ENCODE measurements at regions not wholly inside any gene's neighbourhood (a gene's known extent, or its start where the extent isn't known, plus 50 kb on each side); places are given as distances from the start of the nearest gene placed in this dataset.
"Not testable (repeated sequence)": the region's sequence is repeated elsewhere in the genome, so short reads cannot be mapped to it uniquely, and the experiment has no call there.

DNA sequence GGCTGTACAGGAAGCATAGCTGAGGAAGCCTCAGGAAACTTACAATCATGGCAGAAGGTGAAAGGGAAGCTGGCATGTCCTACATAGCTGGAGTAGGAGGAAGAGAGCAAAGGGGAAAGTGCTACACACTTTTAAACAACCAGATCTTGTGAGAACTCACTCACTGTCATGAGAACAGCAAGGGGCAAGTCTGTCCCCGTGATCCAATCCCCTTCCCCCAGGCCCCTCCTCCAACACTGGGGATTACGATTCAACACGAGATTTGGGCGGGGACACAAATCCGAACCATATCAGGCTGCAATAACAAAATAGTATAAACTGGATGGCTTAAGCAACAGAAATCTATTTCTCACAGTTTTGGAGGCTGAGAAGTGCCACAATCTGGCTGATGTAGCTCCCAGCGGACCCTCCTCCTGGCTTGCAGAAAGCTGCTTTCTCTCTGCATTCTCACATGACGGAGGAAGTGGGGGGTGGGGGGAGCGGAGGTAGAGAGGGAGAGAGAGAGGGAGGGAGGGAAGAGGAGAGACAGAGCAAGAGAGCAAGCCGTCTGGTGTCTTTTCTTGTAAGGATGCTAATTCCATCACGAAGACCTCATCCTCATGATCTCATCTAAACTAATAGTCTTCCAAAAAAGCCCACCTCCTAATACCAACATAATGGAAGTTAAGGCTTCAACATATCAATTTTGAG, 72.9 kb downstream of the NPIPA7 start:
- TF ChIP-seq, protein P1, sequence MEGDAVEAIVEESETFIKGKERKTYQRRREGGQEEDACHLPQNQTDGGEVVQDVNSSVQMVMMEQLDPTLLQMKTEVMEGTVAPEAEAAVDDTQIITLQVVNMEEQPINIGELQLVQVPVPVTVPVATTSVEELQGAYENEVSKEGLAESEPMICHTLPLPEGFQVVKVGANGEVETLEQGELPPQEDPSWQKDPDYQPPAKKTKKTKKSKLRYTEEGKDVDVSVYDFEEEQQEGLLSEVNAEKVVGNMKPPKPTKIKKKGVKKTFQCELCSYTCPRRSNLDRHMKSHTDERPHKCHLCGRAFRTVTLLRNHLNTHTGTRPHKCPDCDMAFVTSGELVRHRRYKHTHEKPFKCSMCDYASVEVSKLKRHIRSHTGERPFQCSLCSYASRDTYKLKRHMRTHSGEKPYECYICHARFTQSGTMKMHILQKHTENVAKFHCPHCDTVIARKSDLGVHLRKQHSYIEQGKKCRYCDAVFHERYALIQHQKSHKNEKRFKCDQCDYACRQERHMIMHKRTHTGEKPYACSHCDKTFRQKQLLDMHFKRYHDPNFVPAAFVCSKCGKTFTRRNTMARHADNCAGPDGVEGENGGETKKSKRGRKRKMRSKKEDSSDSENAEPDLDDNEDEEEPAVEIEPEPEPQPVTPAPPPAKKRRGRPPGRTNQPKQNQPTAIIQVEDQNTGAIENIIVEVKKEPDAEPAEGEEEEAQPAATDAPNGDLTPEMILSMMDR (IDR thresholded peaks at IDR 0.05; ENCODE audit: borderline replicate concordance, extremely low read depth, low read length, poor library complexity, severe bottlenecking): not testable (repeated sequence)
- TF ChIP-seq EZH2 (IDR thresholded peaks at IDR 0.05; ENCODE audit: borderline replicate concordance, low read depth, low read length, severe bottlenecking): not testable (repeated sequence)

Data from DND-41 (cell line).